ENCODE measurements at regions not wholly inside any gene's neighbourhood (a gene's known extent, or its start where the extent isn't known, plus 50 kb on each side); places are given as distances from the start of the nearest gene placed in this dataset.
"Not testable (repeated sequence)": the region's sequence is repeated elsewhere in the genome, so short reads cannot be mapped to it uniquely, and the experiment has no call there.

- peak; percentile 11 for DNase-seq (ENCODE audit: low read depth)
- in situ Hi-C loops (cut with HindIII; ENCODE audit: low pct_unique_long_range_greater_than_20kb, low sequenced_read_pairs) = no loop called here
Observed at GRCh38 chr2:167581961-167582574, 665.3 kb downstream of the STK39 start.

- in situ Hi-C loops (cut with HindIII; ENCODE audit: low pct_unique_long_range_greater_than_20kb, low sequenced_read_pairs) = no loop called here
- no peak for DNase-seq (ENCODE audit: low read depth)
Observed at GRCh38 chr2:167579826-167580225, 667.6 kb downstream of the STK39 start.

- in situ Hi-C loops (cut with HindIII; ENCODE audit: low pct_unique_long_range_greater_than_20kb, low sequenced_read_pairs) = no loop called here
- no peak for DNase-seq (ENCODE audit: low read depth)
Observed at GRCh38 chr2:167575276-167575675, 672.1 kb downstream of the STK39 start.

GRCh38 chr2:167572883-167573619, 674.3 kb downstream of the STK39 start:
- DNase-seq (ENCODE audit: low read depth) = no peak
- in situ Hi-C loops (cut with HindIII; ENCODE audit: low pct_unique_long_range_greater_than_20kb, low sequenced_read_pairs) = no loop called here

GRCh38 chr2:167570370-167570769, 677.0 kb downstream of the STK39 start:
- in situ Hi-C loops (cut with HindIII; ENCODE audit: low pct_unique_long_range_greater_than_20kb, low sequenced_read_pairs) = no loop called here
- DNase-seq (ENCODE audit: low read depth) = no peak

- DNase-seq (ENCODE audit: low read depth); in situ Hi-C loops (cut with HindIII; ENCODE audit: low pct_unique_long_range_greater_than_20kb, low sequenced_read_pairs): not testable (repeated sequence)
Observed at GRCh38 chr2:167563885-167564619, 675.8 kb downstream of the XIRP2 start.

- peak; percentile 11 for DNase-seq (ENCODE audit: low read depth)
- in situ Hi-C loops (cut with HindIII; ENCODE audit: low pct_unique_long_range_greater_than_20kb, low sequenced_read_pairs) = not testable (repeated sequence)
Observed at GRCh38 chr2:167558272-167558991, 670.2 kb downstream of the XIRP2 start.

GRCh38 chr2:167555098-167555720, 666.9 kb downstream of the XIRP2 start:
- in situ Hi-C loops (cut with HindIII; ENCODE audit: low pct_unique_long_range_greater_than_20kb, low sequenced_read_pairs) = no loop called here
- no peak for DNase-seq (ENCODE audit: low read depth)

- DNase-seq (ENCODE audit: low read depth) = no peak
- in situ Hi-C loops (cut with HindIII; ENCODE audit: low pct_unique_long_range_greater_than_20kb, low sequenced_read_pairs) = no loop called here
Observed at GRCh38 chr2:167553635-167554034, 665.4 kb downstream of the XIRP2 start.

- no peak for DNase-seq (ENCODE audit: low read depth)
- in situ Hi-C loops (cut with HindIII; ENCODE audit: low pct_unique_long_range_greater_than_20kb, low sequenced_read_pairs) = no loop called here
Observed at GRCh38 chr2:167551416-167551815, 663.1 kb downstream of the XIRP2 start.

GRCh38 chr2:167550448-167550847, 662.2 kb downstream of the XIRP2 start:
- in situ Hi-C loops (cut with HindIII; ENCODE audit: low pct_unique_long_range_greater_than_20kb, low sequenced_read_pairs) = no loop called here
- DNase-seq (ENCODE audit: low read depth) = peak; percentile 9

GRCh38 chr2:167548396-167548795, 660.1 kb downstream of the XIRP2 start:
- in situ Hi-C loops (cut with HindIII; ENCODE audit: low pct_unique_long_range_greater_than_20kb, low sequenced_read_pairs) = no loop called here
- DNase-seq (ENCODE audit: low read depth) = no peak

GRCh38 chr2:167544602-167545001, 656.3 kb downstream of the XIRP2 start:
- in situ Hi-C loops (cut with HindIII; ENCODE audit: low pct_unique_long_range_greater_than_20kb, low sequenced_read_pairs) = no loop called here
- DNase-seq (ENCODE audit: low read depth) = no peak

- in situ Hi-C loops (cut with HindIII; ENCODE audit: low pct_unique_long_range_greater_than_20kb, low sequenced_read_pairs) = no loop called here
- DNase-seq (ENCODE audit: low read depth) = no peak
Observed at GRCh38 chr2:167543721-167544120, 655.4 kb downstream of the XIRP2 start.

GRCh38 chr2:167537743-167538142, 649.5 kb downstream of the XIRP2 start:
- in situ Hi-C loops (cut with HindIII; ENCODE audit: low pct_unique_long_range_greater_than_20kb, low sequenced_read_pairs) = no loop called here
- DNase-seq (ENCODE audit: low read depth) = no peak

- DNase-seq (ENCODE audit: low read depth) = no peak
- in situ Hi-C loops (cut with HindIII; ENCODE audit: low pct_unique_long_range_greater_than_20kb, low sequenced_read_pairs) = no loop called here
Observed at GRCh38 chr2:167534443-167534842, 646.2 kb downstream of the XIRP2 start.

GRCh38 chr2:167524786-167525185, 636.5 kb downstream of the XIRP2 start:
- in situ Hi-C loops (cut with HindIII; ENCODE audit: low pct_unique_long_range_greater_than_20kb, low sequenced_read_pairs) = no loop called here
- no peak for DNase-seq (ENCODE audit: low read depth)

- peak; percentile 10 for DNase-seq (ENCODE audit: low read depth)
- in situ Hi-C loops (cut with HindIII; ENCODE audit: low pct_unique_long_range_greater_than_20kb, low sequenced_read_pairs) = no loop called here
Observed at GRCh38 chr2:167510071-167510759, 621.9 kb downstream of the XIRP2 start.
